ENCODE measurements at regions not wholly inside any gene's neighbourhood (a gene's known extent, or its start where the extent isn't known, plus 50 kb on each side); places are given as distances from the start of the nearest gene placed in this dataset.

DNA sequence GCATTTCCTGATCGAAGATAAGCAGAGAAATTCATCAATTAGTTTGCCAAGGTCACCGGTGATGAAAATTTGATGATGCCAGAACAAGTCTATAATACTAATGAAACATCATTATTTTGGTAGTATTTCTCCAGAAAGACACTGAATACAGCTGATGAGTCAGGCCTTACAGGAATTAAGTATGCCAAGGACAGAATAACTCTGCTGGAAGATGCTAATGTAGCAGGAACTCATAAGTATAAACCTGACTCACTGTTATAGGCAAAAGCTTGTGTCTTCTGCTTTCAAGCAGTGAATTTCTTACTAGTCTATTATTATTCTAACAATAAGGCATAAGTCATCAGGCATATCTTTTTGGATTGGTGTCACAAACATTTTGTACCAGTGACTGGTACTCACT is 1825.1 kb upstream of the IGFBP7 start:
- no peak for DNase-seq

DNA sequence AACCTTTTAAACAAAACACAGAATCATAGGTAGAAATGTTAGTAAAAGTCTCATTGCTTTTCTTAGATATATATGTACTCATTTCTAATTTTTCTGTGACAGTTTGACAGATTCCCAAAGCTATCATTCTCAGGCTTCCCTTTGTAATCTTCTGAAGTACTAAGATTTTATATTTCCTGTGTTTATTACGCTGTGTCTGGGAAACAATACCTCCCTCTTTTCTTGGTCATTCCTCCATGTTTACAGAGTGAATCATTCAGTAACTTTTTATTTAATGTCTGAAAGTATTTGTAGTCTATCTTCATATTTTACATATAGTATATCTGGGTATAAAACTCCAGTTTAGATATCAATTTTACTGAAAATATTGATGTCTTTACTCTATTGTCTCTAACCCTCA is 1826.3 kb upstream of the IGFBP7 start:
- no peak for DNase-seq

DNA sequence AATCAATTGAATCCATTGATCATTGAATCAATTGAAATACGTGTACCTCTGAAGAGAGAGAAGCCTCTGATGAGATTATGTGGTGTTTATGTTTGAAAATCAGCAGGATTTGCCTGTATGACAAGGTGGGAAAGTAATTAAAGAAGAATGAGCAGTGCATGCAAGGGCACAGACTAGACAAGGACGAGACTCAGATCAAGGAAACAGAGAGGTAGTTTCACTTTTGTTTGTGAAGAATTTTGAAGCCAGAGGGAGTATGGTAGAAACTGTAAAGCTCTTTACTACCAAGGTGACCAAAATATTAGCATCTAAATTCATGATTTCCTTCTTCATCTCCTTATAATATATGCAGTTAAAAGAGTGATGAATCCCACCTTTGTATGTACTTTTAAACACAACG is 1830.0 kb upstream of the IGFBP7 start:
- no peak for DNase-seq

DNA sequence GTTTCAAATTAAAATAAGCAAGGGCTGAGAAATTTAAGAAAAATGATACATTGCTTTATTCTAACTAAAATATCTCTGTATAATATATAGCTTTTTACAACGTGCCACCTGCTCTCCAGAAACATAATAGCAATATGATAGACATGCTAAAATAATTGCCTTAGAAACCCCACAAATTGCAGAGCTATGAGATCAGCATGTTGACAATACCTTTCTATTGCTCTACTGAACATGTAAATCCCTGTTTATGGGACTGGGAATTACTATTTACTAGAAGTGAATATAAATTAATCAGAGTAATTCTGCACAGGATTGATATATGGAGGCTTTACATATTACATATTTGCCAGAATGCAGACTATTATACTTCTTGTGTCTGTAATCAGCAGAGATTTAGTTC is 1831.1 kb upstream of the IGFBP7 start:
- DNase-seq = no peak

DNA sequence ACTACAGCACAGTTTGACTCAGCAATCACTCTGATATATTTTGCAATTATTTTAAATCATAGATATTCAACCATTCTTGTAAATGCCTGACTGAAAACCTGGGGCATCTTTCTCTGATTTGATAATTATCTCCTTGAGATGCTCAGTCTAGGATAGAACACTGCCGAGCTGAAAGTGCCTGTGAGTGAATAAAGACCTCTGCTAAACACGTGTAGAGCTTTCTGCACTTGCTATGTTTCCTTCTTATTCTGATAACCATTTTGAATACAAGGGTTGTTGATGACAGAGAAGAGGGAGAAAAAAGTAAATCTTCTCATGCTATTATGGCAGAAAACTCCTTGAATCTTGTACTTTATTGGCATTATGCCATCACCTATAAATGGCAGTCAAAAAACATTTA is 1843.4 kb upstream of the IGFBP7 start:
- DNase-seq = no peak

DNA sequence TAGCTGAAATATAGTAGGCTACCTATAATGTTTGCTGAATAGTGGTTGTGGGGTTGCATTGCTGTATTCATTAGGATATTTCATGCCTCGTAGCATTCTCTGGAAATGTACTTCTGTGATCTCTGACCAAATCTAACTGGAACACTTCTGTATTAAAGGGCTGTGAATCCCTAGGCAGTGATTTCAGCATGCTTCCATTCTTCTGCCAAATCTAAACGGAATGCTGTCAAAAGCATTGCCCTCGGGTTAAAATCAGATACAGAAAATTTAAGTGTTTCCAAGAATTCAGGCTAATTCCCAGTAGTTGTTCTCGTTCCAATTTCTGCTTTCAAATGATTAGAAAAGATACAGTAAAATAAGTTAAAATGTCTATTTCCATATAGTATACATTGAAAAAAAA is 1847.5 kb upstream of the IGFBP7 start:
- DNase-seq = no peak

DNA sequence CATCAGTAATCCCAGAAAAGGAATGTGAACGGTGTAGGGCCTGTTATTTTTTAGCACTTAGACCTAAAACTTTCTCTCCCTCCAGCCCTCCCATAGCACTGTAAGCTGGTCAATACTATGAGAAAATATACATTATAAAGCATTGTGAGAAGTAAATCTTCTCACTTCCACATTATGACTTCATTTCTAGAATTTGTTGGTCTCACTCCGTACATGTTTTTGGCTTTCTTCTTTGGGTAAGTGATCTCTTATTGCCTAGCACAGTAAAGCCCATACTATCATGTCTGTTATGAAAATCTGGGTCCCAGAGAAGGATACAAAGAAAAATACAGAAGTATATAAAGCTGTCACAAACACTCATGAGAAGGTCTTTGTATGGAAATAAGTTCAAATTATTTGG is 1851.1 kb upstream of the IGFBP7 start:
- DNase-seq = no peak

DNA sequence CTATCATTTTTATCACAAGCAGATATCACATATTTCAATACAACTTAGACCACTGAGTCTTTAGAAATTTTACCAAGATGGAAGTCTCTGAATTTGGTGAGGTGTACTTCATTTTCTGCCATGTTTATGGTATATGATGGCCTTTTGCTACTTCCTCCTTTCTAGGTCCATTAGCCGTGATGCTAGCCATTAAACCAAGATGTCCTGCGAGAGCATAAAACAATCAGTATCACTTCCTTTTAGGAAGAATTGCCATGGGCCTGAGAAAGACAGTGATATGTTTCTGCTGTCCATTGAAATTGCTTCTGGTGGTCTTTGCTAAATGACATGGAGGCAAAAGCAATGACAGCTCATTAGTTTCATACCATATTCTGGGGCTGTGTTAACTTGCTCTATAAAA is 1851.7 kb upstream of the IGFBP7 start:
- no peak for DNase-seq

DNA sequence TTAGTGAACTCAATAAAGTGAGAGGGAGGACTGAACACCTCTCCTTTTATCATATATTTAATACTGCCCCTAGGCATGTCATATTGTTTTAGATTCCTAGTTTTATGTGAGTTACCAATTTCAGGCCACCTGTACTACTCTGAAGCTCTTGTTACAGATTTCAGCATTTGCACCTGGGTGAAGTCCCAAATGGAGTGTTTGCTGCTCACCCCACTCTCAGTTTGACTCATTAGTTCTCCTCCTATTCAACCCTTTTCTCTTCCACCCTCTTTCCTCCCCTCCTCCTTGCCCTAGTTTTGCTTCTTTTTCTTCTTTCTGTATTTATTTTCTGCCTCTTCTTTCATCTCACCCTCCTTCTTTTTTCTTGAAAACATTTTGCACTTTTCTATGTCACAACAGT is 1852.2 kb upstream of the IGFBP7 start:
- DNase-seq = no peak

DNA sequence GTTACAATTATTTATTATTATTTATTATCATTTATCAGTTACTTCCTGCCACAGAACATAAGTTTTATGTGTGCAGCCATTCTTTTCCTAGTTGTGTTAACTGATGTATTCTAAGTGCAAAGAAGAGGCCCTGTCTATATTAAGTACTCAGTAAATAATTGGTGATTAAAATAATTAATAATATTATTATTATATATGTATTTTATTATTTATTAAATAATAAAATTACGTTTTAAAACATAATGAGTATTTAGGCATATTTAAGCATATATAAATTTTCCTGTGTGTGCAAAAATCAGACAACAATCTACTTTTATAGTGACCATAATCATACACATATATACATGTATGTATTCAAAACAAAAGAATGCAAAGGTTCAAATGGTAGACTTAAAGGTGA is 1871.6 kb upstream of the IGFBP7 start:
- no peak for DNase-seq

DNA sequence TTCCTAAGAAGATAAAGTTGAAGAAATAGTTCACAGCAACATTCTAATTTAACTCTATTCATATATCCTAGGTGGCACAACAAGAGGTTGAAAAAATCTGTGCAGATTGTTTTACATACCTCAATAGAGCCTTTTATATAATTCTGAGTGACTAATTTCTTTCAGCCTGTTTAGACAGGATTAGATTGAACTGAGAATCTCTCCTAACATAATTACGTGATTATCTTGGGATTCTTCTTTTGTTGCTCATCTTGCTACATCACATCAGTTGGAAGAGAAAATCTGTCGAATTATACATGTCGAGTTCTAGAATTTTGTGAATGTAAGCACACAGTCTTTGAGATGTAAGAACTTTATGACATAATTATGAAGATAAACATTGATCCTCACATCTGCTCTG is 1873.7 kb upstream of the IGFBP7 start:
- DNase-seq = no peak

DNA sequence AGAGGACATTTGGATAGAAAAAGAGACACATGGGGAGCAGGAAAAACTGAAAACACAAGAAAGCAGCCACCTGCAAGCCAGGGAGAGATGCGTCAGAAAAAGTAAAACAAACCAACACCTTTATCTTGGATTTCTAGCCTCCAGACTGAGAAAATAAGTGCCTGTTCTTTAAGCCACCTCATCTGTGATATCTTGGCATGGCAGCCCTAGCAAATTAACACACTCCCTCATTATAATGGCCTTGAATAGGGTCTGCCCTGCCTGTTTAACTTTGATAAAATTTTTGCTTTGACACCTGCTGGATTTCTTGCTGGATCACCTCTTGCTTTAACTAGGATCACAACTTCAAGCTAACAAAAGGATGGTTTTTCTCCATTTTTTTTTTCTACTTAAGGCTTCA is 1892.0 kb upstream of the IGFBP7 start:
- DNase-seq = no peak

DNA sequence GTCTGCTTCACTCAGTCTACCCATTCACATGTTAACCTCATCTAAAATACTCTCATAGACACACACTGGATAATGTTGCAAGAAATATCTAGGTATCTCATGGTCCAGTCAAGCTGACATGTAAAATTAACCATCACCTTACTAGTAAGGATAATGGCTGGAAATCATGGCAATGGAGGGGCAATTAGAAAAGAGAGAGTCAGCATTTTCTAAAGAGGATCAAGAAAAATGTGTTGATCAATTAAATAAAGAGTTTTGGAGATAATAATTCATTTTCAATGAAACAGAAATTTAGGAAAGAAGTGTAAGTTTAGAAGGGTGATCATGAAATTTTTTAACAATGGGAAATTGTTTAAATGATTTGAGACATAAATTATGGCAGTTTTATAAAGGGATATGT is 1914.1 kb upstream of the IGFBP7 start:
- DNase-seq = no peak

DNA sequence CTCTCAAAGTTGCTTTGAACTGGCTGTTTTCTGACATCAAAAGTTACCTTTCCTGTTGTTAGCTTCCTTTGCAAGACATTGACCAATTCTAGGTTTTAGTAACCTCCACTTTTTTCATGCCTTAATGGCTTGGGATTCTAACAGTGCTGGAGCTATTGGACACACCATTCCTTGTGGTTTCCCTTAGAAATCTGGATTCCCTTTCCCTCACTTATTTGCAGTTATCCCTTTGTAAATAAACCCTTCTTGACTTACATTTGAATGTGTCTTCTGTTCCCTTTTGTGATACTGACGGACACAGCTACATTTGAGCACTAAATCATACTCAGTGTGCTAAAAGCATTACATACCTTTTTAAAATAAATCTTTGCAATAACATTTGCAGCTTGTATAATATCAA is 1927.6 kb upstream of the IGFBP7 start:
- DNase-seq = no peak

DNA sequence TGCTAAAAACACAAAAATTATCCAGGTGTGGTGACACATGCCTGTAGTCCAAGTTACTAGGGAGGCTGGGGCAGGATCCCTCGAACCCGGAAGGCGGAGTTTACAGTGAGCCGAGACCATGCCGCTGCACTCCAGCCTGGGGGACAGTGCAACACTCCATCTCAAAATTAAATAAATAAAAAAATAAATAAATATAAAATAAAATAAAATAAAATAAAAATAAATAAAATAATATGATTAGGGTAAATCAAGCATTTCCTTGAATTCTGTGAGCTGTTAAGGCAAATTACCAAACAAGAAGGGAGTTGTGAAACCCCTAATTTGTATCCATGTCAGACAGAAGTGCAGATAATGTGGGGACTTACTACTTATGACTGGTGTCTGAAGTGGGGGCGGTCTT is 1928.9 kb upstream of the IGFBP7 start:
- no peak for DNase-seq

DNA sequence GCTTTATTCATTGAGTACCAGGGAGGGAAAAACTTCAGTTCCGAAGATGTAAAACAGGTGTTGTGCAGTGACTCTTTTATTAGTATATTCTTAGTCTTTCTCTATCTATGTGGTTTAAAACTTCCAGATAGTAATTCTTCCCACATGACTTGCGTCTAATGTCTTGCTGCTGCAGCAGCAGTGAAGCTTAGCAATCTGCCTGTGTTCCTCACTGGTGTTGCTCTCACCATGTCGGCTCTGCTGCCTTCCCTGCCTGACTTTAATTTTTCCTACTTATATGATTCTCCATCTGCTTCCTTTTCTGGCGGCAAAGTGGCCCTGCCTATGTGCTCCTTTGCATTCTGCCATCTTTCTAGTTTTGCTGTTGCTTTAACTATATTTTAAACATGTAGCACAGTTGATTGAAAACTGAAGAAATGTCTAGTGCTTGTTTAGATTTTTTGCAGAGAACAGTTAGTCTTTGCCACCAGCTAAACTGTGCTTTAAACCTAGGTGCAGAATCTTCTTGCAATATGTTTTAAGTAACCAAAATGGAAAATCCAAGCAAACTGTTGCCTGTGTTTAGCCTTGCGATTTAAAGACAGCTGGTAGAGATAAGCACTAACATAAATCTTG is 1934.2 kb upstream of the IGFBP7 start:
- no peak for DNase-seq

DNA sequence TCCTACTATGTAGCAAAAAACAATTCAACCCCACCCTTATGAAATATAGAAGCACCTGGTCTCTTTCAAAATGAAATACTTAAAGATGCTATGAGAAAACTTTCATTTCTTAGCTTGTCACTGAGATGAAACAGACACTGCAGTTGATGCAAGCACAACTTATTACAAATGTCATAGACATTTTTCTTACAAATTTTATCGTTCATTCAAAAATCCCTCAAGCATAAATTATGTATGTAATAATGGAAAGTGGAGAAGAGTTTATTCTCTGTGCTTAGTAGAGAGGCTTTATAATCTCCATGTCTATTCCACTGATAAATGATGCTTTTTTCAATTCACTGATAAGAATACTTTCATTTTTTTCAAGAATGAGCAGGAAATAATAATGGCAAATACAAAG is 1943.9 kb upstream of the IGFBP7 start:
- DNase-seq = no peak

DNA sequence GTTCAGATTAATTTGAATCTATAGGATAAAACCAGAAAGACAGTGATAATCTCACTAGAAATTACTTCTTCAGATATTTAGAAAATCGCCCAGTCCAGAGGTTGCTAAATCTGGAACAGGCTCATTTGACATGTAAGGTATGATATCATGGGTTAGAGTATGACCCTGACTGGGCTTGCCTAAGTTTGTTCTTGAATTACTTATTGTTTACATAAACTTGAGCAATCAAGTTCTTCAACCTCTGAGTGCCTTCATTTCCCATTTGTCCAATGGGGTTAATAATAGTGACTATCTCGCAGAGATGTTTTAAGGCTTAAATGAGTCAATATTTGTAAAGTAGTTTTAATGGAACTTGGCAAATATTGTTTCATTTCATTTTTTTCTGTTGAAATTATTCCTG is 1947.6 kb upstream of the IGFBP7 start:
- DNase-seq = no peak

DNA sequence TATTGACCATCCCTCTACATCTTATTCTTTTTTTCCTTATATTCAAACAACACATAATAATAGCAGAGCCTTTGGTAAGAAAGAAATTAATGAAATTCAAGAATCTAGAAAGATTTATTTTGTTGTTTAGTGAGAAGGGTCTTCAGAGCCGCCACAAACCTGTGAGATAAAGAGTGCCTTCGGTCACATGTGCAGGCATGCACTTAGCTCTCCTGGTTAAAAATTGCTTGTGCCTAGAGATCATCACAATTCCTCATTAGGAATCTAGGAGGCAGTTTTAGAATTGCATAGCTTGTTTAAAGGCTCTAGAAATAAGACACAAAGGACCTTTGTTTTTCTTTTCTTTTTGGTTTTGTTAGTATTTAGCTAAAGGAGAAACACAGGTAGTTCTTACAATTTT is 1948.4 kb upstream of the IGFBP7 start:
- DNase-seq = no peak

DNA sequence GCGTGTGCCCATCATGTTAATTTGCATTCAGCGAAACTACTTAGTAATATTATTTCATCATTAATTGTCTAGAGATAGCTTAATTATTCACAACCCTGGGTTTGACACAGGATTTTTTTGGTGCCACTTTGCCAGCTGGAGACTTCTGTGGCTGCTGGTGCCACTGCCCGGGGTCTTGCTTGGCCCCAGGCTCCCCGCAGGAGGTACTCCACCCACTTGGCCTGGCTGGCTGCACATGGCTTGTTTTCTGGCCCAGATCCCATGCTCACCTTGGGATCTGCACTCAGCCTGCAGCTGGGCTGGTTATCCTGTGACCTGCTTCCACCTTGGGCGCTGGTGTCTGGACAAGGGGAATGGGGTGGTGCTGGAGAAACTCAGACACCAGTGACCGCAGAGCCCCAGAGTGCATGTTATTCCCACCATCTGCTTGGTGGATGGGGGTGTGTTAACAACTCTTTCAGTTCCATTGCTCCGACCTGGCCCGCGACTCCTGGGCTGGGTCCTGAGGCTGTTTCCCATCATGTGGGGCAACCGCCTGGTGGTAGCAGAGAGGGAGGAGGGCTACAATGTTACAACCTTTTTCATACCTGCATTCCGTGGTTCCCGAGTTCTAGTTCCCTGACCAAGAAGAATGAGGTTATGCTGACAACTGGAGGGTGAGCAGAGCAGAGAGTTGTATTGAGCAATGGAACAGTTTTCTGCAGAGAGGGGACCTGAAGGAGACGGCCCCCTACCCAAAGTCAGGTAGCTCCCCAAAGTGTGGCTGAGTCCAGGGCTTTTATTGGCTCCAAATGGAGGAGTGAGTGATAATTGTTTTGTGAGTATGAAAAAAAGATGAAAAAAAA is 1950.0 kb upstream of the IGFBP7 start:
- no peak for DNase-seq

DNA sequence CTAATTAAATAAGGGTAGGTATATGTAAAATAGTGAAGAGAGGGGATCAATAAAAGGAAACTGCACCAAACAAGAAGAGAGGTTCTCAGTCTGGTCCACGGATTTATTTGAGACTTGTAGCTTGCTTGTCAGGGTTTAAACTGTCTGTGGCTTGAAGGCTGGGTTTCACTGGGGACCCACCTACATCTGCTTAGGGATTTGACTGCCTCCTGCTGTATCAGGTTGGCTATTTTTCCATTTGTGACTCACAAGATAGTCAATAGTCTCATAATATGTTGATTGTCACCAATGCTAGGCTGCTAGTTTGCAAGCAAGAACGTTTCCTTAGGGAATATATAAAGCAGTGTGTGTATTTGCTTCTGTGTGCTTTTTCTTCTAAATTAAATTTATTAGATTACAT is 1950.7 kb upstream of the IGFBP7 start:
- DNase-seq = no peak

DNA sequence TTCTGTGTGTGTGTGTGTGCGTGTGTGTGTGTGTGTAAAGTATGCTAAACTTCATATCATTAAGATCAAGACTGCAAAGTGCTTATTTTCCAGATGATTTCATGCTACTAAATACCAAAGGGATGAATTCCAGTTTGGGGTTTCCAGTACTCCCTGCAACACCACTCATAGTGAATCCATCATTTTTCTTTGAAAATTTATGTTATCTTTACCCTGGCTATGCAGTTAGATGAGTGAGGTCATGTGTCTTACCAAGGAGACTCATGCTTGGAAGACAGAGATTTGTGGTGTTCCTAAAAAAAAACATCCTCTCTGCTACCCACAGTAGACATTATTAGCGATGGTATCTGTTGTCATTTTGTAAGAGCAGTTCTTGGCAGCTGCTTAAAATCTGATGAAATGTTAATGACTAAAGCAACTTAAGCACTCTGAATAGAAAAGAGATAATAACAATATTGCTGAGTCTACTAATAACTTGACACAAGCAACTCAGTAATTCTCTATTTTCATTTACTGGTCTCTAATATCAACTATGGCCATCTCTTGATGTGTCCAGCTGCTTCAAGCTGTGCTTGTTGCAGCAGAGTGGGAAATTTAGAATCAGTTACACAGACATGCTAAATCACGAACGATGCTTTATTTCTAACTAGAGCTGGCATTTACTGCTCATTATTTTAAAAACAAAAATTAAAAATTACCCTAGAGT is 1953.0 kb upstream of the IGFBP7 start:
- DNase-seq = no peak

DNA sequence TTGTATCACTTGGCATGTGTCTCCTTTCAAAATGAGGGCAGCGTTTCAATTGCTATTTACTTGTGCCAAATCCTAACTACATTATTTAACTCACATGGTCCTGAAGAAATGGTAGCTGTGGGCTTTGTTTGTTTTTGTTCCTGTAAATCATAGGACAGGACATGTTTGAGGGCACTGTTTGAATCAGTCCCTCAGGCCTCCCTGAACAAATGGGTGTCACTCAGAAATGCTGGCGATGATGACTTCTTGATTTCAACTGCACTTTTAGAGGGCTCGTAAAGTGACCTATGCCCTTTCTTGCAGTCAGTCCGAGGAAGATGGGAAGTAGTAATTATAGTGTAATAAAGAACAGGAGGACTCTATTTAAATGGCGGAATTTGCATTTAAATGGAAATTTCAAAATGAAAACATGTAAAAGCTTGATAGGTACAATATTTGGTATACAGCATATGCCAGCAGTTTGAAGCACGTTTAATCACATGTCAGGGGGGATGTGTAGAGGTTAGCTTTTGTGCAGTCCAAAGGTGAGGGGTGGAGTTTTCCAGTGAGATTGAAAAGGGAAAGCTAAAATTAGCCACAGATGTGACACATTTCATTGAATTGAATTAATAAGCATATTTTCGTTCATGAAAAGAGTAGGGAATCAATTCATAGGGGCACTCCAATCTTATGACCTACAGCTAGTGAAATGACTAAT is 1958.7 kb upstream of the IGFBP7 start:
- DNase-seq = no peak

DNA sequence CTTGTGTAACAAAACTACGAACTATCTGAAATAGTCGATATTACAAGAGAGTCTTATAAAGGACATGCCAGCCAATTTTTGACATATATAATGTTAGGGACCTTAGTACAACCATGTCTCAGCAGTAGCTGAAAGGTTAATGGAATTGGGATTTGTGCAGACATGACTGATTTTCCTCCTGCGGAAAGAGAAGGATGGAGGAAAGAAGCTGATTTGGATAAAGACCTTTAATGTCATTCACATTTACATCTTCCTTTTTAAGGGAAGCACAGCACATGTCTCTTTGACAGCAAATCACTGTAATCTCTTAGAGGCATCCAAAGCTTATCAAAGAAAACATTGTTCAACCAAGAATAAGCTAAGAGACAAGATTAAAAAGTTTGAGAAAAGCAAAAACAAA is 1976.2 kb upstream of the IGFBP7 start:
- DNase-seq = no peak

Measured in NCI-H1417 treated with DMSO at 0.1 percent for 48 hours (cell line).